ENCODE measurements at regions not wholly inside any gene's neighbourhood (a gene's known extent, or its start where the extent isn't known, plus 50 kb on each side); places are given as distances from the start of the nearest gene placed in this dataset.

DNA sequence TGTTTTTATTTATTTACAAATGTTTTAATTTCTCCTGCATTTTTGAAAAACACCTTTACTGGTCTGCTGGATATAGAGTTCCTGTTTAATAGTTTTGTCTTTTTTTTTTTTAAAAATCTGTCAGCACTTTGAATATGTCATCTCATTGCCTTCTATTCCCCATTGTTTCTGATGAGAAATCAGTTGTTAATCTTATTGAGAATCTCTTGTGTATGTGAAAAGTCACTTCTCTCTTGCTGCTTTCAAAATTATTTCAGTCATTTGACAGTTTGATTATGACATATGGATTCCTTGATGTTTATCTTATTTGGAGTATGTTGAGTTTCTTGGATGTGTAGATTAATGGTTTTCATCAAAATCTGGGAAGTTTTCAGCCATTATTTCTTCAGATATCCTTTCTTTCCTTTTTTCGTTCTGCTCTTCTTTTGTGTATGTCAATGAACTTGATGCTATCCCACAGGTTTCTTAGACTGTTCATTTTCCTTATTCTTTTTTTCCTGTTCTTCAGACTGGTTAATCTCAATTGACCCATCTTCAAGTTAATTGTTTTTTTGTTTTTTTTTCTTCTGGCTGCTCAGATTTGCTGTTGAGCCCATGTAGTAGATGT is 51.2 kb upstream of the CCDC190 start:
- no peak for DNase-seq
- Histone ChIP-seq H3K27me3 (replicated peaks) (no peaks in the 10 kb centered on the region), H3K27ac (no peak overlapping the region), H3K4me3 (ENCODE audit: low read depth, low read length) (no peak overlapping the region), H3K36me3 (replicated peaks) (no peaks in the 10 kb centered on the region)
- in situ Hi-C loops (cut with HindIII; ENCODE audit: low pct_ligation_motif_present, low sequenced_read_pairs): no loop called here
- TF ChIP-seq, protein P1, sequence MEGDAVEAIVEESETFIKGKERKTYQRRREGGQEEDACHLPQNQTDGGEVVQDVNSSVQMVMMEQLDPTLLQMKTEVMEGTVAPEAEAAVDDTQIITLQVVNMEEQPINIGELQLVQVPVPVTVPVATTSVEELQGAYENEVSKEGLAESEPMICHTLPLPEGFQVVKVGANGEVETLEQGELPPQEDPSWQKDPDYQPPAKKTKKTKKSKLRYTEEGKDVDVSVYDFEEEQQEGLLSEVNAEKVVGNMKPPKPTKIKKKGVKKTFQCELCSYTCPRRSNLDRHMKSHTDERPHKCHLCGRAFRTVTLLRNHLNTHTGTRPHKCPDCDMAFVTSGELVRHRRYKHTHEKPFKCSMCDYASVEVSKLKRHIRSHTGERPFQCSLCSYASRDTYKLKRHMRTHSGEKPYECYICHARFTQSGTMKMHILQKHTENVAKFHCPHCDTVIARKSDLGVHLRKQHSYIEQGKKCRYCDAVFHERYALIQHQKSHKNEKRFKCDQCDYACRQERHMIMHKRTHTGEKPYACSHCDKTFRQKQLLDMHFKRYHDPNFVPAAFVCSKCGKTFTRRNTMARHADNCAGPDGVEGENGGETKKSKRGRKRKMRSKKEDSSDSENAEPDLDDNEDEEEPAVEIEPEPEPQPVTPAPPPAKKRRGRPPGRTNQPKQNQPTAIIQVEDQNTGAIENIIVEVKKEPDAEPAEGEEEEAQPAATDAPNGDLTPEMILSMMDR (IDR thresholded peaks at IDR 0.05; ENCODE audit: low read depth, low read length, missing control alignments): no peak

Measured in brain microvascular endothelial cell (primary cell).